ENCODE measurements at regions not wholly inside any gene's neighbourhood (a gene's known extent, or its start where the extent isn't known, plus 50 kb on each side); places are given as distances from the start of the nearest gene placed in this dataset.

GRCh38 chr2:106280722-106281446 lies 86.8 kb upstream of the UXS1 start:
- Histone ChIP-seq H3K27me3 (peaks cover 0 to under 1% of the 10 kb centered on the region in 2 donors), H3K4me1 (no peaks in the 10 kb centered on the region), H3K36me3 (no peaks in the 10 kb centered on the region), H3K4me3 (no peak overlapping the region), H3K9me3 (no peaks in the 10 kb centered on the region), H3K27ac (no peak overlapping the region)
- TF ChIP-seq, protein P1, sequence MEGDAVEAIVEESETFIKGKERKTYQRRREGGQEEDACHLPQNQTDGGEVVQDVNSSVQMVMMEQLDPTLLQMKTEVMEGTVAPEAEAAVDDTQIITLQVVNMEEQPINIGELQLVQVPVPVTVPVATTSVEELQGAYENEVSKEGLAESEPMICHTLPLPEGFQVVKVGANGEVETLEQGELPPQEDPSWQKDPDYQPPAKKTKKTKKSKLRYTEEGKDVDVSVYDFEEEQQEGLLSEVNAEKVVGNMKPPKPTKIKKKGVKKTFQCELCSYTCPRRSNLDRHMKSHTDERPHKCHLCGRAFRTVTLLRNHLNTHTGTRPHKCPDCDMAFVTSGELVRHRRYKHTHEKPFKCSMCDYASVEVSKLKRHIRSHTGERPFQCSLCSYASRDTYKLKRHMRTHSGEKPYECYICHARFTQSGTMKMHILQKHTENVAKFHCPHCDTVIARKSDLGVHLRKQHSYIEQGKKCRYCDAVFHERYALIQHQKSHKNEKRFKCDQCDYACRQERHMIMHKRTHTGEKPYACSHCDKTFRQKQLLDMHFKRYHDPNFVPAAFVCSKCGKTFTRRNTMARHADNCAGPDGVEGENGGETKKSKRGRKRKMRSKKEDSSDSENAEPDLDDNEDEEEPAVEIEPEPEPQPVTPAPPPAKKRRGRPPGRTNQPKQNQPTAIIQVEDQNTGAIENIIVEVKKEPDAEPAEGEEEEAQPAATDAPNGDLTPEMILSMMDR (IDR thresholded peaks at IDR 0.05), result no peak
- DNase-seq, result no peak
- intact Hi-C loops (cut with DNase I; ENCODE audit: low total_unique reads), result no loop called here

DNA sequence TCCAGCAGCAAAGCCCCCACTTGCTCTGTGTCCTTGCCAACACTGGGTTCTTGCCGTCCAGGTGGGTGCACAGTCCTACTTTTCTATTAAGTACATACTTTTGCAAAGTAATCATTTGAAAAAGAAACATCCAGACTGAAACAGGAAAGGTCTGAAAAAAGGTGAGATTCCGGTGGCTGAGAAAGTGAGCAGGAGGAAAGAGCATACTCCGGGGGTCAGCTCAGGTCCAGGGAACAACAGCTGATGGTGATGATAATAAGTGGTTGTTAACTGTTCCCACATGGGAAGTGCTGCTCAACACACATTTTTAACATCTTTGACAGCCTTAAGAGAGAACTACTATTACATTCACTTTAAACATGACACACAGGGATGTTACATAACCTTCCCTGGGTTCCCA lies 86.1 kb upstream of the UXS1 start:
- no peak for DNase-seq
- intact Hi-C loops (cut with DNase I; ENCODE audit: low total_unique reads), result no loop called here
- peaks cover 0 to 3% of the 10 kb centered on the region in 2 donors for H3K27me3 ChIP-seq

GRCh38 chr2:106278112-106278876 lies 84.2 kb upstream of the UXS1 start:
- no peak for DNase-seq
- TF ChIP-seq, protein P1 (IDR thresholded peaks at IDR 0.05), result no peak
- intact Hi-C loops (cut with DNase I; ENCODE audit: low total_unique reads), result no loop called here
- Histone ChIP-seq H3K27ac (no peak overlapping the region), H3K4me3 (no peak overlapping the region), H3K9me3 (no peaks in the 10 kb centered on the region), H3K27me3 (peaks cover 0 to 3% of the 10 kb centered on the region in 2 donors), H3K36me3 (no peaks in the 10 kb centered on the region), H3K4me1 (no peaks in the 10 kb centered on the region)

More for the DNA sequence above, 86.1 kb upstream of the UXS1 start:
- Histone ChIP-seq H3K4me1 (no peaks in the 10 kb centered on the region), H3K9me3 (no peaks in the 10 kb centered on the region), H3K27ac (no peak overlapping the region), H3K4me3 (no peak overlapping the region), H3K36me3 (no peaks in the 10 kb centered on the region)
- TF ChIP-seq, protein P1 (IDR thresholded peaks at IDR 0.05), result no peak

GRCh38 chr2:106277426-106277825 lies 83.3 kb upstream of the UXS1 start:
- Histone ChIP-seq H3K27me3 (peaks cover 0 to 3% of the 10 kb centered on the region in 2 donors), H3K4me3 (no peak overlapping the region), H3K9me3 (no peaks in the 10 kb centered on the region), H3K27ac (no peak overlapping the region), H3K36me3 (no peaks in the 10 kb centered on the region), H3K4me1 (no peaks in the 10 kb centered on the region)
- intact Hi-C loops (cut with DNase I; ENCODE audit: low total_unique reads), result no loop called here
- TF ChIP-seq, protein P1 (IDR thresholded peaks at IDR 0.05), result no peak
- no peak for DNase-seq

DNA sequence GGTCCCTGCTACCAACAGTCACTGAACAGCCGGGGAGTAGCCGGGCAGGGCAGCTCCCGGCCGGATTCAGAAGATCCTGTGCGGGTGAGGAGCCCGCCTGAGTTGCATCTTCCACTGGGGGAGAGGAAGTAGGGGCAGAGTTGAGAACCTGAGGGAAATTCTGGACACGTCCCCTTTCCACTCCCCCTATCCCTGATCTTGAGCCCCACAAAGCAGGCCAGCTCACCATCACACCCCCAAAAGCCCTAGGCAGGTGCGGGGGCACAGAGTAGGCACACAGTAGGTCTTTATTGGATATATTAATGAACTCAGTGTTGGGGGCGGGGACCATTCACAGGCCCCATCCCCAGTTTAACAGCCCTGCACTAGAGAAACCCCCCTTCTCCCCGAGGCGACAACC lies 81.9 kb upstream of the UXS1 start:
- Histone ChIP-seq H3K36me3 (no peaks in the 10 kb centered on the region), H3K4me1 (no peaks in the 10 kb centered on the region), H3K27me3 (peaks cover 0 to 3% of the 10 kb centered on the region in 2 donors), H3K27ac (no peak overlapping the region), H3K4me3 (no peak overlapping the region), H3K9me3 (no peaks in the 10 kb centered on the region)
- intact Hi-C loops (cut with DNase I; ENCODE audit: low total_unique reads), result no loop called here
- TF ChIP-seq, protein P1 (IDR thresholded peaks at IDR 0.05), result no peak
- DNase-seq, result no peak

All from tibial artery (tissue), 4 donors.